GM06990 (cell line): ENCODE measurements at regions not wholly inside any gene's neighbourhood (a gene's known extent, or its start where the extent isn't known, plus 50 kb on each side); places are given as distances from the start of the nearest gene placed in this dataset.
A peak's percentile ranks its signal among the peaks of the same experiment; 100 is the strongest.

ENCODE experiments used
- DNase-seq: peaks from one replicate; pipeline ENCODE4 v3.0.0-alpha.2; 2011; ENCODE audit not compliant: insufficient read length; ENCODE audit errors: extremely low read depth
- H3K27me3 ChIP-seq: replicated peaks from 2 replicates; pipeline ENCODE4 v1.6.0; 2011; ENCODE audit warnings: low read length; ENCODE audit not compliant: control insufficient read depth, insufficient read depth
- H3K36me3 ChIP-seq: 2 replicates; pipeline ENCODE4 v1.5.1; 2011; ENCODE audit warnings: low read length; ENCODE audit not compliant: control insufficient read depth, insufficient read depth
- H3K4me3 ChIP-seq: replicated peaks from 2 replicates; pipeline ENCODE4 v1.5.1; 2011; ENCODE audit warnings: low read depth, mild to moderate bottlenecking, control low read depth, low read length
- TF ChIP-seq, protein P1 (sequence below): IDR thresholded peaks from 2 replicates; pipeline ENCODE4 v1.5.1; 2011; ENCODE audit warnings: low read length, control low read depth, mild to moderate bottlenecking, inconsistent platforms; ENCODE audit not compliant: insufficient read depth, poor library complexity, severe bottlenecking

DNA sequence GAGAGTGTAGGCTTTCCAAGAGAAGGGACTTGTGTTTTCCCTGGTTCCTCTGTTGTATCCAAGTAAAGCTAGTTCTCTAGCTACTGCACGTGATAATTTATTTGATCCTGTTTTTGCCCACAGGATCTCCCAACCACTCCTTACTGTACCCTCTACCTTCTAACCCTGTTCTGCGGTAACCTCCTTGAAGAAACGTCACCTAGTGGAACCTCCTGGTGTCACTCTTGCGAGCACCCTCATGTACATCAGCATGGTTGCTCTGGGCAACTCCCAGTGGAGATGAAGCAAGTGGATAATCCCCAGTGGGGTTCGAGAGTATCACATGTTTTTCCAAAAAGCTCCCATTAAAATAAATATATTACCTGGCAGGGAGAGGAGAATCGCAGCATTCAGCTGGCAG is 108.9 kb upstream of the CLMP start:
- Histone ChIP-seq H3K4me3 (peak overlapping the region; percentile 1; the same call in 1 of the 2 replicates), H3K36me3 (no peaks in the 10 kb centered on the region), H3K27me3 (no peaks in the 10 kb centered on the region)
- no peak for DNase-seq
- TF ChIP-seq, protein P1, sequence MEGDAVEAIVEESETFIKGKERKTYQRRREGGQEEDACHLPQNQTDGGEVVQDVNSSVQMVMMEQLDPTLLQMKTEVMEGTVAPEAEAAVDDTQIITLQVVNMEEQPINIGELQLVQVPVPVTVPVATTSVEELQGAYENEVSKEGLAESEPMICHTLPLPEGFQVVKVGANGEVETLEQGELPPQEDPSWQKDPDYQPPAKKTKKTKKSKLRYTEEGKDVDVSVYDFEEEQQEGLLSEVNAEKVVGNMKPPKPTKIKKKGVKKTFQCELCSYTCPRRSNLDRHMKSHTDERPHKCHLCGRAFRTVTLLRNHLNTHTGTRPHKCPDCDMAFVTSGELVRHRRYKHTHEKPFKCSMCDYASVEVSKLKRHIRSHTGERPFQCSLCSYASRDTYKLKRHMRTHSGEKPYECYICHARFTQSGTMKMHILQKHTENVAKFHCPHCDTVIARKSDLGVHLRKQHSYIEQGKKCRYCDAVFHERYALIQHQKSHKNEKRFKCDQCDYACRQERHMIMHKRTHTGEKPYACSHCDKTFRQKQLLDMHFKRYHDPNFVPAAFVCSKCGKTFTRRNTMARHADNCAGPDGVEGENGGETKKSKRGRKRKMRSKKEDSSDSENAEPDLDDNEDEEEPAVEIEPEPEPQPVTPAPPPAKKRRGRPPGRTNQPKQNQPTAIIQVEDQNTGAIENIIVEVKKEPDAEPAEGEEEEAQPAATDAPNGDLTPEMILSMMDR: peak; percentile 30

DNA sequence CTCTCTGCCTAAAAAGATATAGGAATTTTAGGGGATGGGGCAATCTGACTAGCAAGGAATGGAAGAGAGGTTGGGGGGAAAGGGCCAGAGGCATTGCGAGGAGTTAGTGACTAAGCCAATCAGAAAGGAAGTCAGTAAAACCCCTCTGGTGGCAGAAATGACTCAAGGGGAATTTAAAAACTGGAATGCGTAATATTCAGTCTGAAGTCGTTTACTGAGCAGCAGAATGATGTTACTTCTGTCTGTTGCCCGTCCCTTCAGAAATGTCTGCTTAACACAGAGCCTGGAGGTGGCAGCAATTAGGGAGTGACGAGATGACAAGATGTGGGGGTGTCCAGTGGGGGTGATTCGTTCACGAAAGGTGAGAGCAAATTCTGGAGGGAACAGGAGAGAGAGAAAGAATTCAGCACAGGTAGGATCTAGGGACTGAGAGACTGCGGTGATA is 107.7 kb upstream of the CLMP start:
- Histone ChIP-seq H3K36me3 (no peaks in the 10 kb centered on the region), H3K27me3 (no peaks in the 10 kb centered on the region), H3K4me3 (peak overlapping the region; percentile 32)
- peak; percentile 53 for DNase-seq
- TF ChIP-seq, protein P1: peak; percentile 14

DNA sequence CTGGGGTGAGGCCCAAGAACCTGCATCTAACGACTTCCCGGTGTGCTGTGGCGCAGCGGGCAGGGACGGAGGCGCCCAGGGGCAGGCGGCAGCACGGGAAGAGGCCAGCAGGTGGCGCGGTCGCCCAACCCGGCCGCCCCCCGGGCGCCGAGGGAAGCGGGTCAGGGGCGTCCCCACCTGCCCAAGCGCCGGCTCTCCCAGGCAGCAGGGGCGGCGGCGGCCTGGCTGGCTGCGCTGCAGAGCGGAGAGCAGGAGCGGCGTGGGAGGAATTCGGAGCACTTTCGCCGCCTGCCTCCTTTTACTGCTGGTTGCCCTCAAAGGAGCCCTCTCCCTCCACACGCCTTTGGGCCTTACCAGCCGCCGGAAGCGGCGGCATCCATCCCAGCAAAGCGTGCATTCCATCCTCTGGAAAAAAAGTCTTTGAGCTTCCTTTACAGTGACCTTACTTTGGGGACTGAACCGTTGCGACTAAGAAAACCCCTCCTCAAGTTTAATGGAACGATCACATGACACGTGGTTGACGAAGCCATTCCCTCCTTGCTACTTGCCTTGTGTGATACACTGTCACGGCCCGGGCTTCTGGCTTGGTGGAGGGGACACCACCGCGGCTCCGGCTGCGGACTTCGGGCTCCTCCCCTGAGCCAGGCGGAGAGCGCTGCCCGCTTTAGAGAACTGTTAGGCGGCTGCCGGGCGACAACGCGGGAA is 106.8 kb upstream of the CLMP start:
- Histone ChIP-seq H3K4me3 (peak overlapping the region; percentile 32), H3K27me3 (no peaks in the 10 kb centered on the region), H3K36me3 (no peaks in the 10 kb centered on the region)
- TF ChIP-seq, protein P1: peak; percentile 61
- DNase-seq: peak; percentile 84

DNA sequence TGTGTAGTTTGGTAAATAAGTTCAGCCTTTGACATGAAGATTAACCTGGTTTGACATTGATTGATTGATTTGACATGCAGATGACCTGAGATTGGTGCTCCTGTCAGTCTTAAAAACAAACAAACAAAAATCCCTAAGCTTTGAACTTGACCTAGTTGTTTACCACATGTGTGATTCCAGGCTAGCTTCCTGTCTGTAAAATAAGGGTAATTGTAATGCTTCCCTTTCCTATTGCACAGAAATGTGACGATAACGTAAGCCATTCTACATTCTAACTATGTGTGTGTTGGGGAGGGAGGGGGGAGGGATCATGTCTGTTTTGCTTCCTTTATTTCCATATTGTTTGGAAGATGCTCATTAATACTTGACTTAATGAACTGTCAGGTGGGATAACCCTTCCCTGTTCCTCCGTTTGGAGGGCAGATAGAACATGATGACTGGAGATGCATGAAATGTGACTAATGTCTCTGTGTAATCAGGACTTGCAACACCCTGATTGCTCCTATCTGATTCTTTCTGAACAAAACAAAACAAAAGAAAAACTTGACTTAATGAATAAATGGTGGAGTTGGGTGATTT is 106.1 kb upstream of the CLMP start:
- DNase-seq: no peak

DNA sequence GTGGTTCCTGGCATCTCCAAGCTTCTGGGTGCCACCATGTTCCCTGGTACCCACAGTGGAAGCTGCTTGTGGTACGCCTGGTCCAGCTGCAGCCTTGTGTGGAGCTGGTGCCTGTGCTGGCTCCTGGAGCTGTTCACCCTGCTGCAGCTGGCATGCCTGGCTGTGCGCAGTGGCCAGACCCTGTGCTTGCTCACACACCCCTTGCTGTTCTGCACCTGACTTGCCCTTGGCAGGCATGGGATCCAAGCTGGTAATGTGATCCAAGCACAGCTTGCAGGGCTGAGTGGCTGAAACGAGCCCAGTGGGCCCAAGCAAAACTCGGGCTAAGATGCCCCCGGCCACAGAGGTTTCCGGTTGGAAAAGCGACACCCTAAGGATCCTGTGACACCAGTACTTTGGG is 104.7 kb upstream of the CLMP start:
- DNase-seq: no peak
- Histone ChIP-seq H3K4me3 (no peak overlapping the region), H3K27me3 (no peaks in the 10 kb centered on the region), H3K36me3 (no peaks in the 10 kb centered on the region)
- TF ChIP-seq, protein P1: no peak

More for the DNA sequence above, 106.1 kb upstream of the CLMP start:
- Histone ChIP-seq H3K27me3 (no peaks in the 10 kb centered on the region), H3K36me3 (no peaks in the 10 kb centered on the region), H3K4me3 (no peak overlapping the region)
- TF ChIP-seq, protein P1: no peak
